Loucy (cell line): ENCODE measurements at regions not wholly inside any gene's neighbourhood (a gene's known extent, or its start where the extent isn't known, plus 50 kb on each side); places are given as distances from the start of the nearest gene placed in this dataset.

Experiments used
- H2AFZ ChIP-seq: fragments of 200-600 bp; sonication (generic); 2 replicates; pipeline ENCODE4 v1.6.0; 2016; ENCODE audit warnings: antibody characterized with exemption, mild to moderate bottlenecking, low read length, moderate library complexity
- H3F3A ChIP-seq: fragments of 200-600 bp; 2 replicates; pipeline ENCODE4 v1.6.0; 2016; ENCODE audit warnings: antibody characterized with exemption, low read depth, mild to moderate bottlenecking
- H3K27me3 ChIP-seq: fragments of 200-600 bp; sonication (generic); 2 replicates; pipeline ENCODE4 v1.6.1; 2014; ENCODE audit warnings: low read length, mild to moderate bottlenecking; ENCODE audit not compliant: insufficient read depth, poor library complexity, severe bottlenecking
- H3K36me3 ChIP-seq: fragments of 200-600 bp; sonication (generic); 2 replicates; pipeline ENCODE4 v1.6.1; 2016; ENCODE audit warnings: low read length; ENCODE audit not compliant: insufficient read depth
- H3K4me1 ChIP-seq: fragments of 200-600 bp; sonication (generic); 2 replicates; pipeline ENCODE4 v1.5.1; 2014; ENCODE audit warnings: low read length, mild to moderate bottlenecking; ENCODE audit not compliant: insufficient read depth, poor library complexity, severe bottlenecking
- H3K4me2 ChIP-seq: fragments of 200-600 bp; sonication (generic); 2 replicates; pipeline ENCODE4 v1.6.0; 2014; ENCODE audit warnings: antibody characterized with exemption, low read length, low read depth, mild to moderate bottlenecking; ENCODE audit not compliant: poor library complexity, severe bottlenecking
- H3K4me3 ChIP-seq: fragments of 200-600 bp; sonication (generic); 2 replicates; pipeline ENCODE4 v1.5.1; 2014; ENCODE audit warnings: low read length, mild to moderate bottlenecking, mixed read lengths; ENCODE audit not compliant: poor library complexity, severe bottlenecking
- H3K79me2 ChIP-seq: fragments of 200-600 bp; sonication (generic); 2 replicates; pipeline ENCODE4 v1.6.1; 2014; ENCODE audit warnings: low read length; ENCODE audit not compliant: insufficient read depth
- H3K9ac ChIP-seq: fragments of 200-600 bp; sonication (generic); 2 replicates; pipeline ENCODE4 v1.6.0; 2014; ENCODE audit warnings: mild to moderate bottlenecking, low read depth, low read length, moderate library complexity; ENCODE audit not compliant: poor library complexity, severe bottlenecking
- H3K9me2 ChIP-seq: fragments of 200-600 bp; sonication (generic); replicated peaks from 2 replicates; pipeline ENCODE4 v1.6.1; 2016; ENCODE audit warnings: low read depth, low read length, mixed read lengths
- H3K9me3 ChIP-seq: fragments of 200-600 bp; sonication (generic); 2 replicates; pipeline ENCODE4 v1.6.1; 2014; ENCODE audit warnings: mild to moderate bottlenecking, antibody characterized with exemption, low read length, low read depth; ENCODE audit not compliant: insufficient read depth
- H4K20me1 ChIP-seq: fragments of 200-600 bp; sonication (generic); 2 replicates; pipeline ENCODE4 v1.6.0; 2014; ENCODE audit warnings: antibody characterized with exemption, low read length, mild to moderate bottlenecking; ENCODE audit not compliant: insufficient read depth, poor library complexity, severe bottlenecking
- EZH2phosphoT487 ChIP-seq: fragments of 200-600 bp; IDR thresholded peaks from 2 replicates; pipeline ENCODE4 v1.6.1; 2018; ENCODE audit warnings: antibody characterized with exemption, mild to moderate bottlenecking, moderate library complexity, borderline replicate concordance
- TF ChIP-seq, protein P1 (sequence below): fragments of 200-600 bp; sonication (generic); conservative IDR thresholded peaks from 2 replicates; pipeline ENCODE4 v1.5.1; 2014; ENCODE audit warnings: mild to moderate bottlenecking, antibody characterized with exemption, low read length

DNA sequence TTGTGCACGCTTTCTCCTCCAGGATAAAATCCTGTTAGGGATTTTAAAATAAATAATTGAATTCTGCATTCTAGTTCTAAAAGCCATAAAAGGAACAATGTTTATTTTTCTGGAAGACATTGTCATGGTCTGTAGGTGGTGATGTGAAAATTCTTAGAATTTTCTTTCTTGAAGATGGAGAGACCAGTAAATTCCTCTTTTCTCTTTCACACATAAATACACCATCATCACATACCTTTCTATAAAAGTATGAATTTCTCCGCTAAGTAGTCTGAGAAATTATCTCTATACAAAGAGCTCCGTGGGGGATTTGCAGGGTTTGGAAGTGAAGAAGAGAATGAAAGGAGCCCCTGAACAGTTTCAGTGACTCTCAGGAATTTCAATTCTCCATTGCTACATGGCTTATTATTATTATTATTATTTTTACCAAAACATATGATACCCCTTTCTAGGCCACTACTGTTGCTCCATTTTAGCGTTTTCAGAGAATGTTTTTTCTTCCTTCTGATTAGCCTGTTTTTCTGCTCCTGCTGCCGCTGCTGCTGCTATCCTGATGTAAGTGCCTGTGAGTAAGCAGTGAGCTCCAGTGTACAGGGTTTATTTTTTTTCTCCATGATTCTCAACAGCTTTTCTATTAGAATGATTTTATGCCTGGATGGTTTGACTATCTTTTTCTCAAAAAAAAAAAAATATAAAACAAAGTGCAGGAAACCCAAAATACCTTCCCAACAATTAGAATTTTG, 145.8 kb downstream of the SAMD5 start:
- Histone ChIP-seq H3K9ac (no peak overlapping the region), H3K4me2 (no peak overlapping the region)
- TF ChIP-seq EZH2phosphoT487: no peak
- TF ChIP-seq, protein P1, sequence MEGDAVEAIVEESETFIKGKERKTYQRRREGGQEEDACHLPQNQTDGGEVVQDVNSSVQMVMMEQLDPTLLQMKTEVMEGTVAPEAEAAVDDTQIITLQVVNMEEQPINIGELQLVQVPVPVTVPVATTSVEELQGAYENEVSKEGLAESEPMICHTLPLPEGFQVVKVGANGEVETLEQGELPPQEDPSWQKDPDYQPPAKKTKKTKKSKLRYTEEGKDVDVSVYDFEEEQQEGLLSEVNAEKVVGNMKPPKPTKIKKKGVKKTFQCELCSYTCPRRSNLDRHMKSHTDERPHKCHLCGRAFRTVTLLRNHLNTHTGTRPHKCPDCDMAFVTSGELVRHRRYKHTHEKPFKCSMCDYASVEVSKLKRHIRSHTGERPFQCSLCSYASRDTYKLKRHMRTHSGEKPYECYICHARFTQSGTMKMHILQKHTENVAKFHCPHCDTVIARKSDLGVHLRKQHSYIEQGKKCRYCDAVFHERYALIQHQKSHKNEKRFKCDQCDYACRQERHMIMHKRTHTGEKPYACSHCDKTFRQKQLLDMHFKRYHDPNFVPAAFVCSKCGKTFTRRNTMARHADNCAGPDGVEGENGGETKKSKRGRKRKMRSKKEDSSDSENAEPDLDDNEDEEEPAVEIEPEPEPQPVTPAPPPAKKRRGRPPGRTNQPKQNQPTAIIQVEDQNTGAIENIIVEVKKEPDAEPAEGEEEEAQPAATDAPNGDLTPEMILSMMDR: no peak

DNA sequence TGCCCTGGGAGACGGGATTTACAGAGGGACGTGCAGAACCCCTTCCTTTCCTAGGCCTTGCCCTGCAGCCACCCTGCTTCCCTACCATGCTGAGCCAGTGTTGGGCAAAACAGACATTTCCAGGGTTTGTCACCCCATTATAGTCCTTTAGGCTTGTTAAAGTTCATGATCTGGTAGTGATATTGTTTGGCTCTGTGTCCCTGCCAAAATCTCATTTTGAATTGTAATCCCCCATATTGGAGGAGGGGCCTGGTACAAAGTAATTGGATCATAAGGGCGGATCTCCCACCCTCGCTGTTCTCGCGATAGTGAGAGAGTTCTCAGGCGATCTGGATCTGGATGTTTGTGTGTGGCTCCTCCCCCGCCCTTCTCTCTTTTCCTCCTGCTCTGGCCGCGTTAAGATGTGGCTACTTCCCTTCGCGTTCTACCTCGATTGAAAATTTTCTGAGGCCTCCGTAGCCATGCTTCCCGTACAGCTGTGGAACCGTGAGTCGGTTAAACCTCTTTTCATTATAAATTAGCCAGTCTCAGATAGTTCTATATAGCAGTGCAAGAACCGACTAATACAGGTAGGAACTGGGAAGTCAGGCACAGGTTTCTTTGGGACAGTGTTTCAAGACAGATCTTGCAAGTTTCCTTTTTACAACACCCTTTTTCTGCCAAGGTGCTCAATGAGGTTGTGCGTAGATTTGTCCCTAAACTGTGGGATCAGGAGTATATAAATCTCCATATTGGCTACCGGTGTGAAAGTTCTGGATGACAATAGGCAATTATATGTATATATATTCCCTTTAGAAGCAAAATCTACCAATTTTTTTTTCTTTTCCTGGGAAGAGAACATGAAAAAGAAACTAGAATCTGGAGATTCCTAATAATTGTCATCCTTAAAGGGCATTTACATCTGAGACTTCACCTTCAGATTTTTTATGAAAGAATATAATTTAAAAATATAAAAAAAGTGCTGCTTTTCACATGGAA, 152.1 kb downstream of the SAMD5 start:
- H3K4me3 ChIP-seq: no peak overlapping the region
- no peak overlapping the region for H2AFZ ChIP-seq
- no peaks in the 10 kb centered on the region for H3K36me3 ChIP-seq
- no peaks in the 10 kb centered on the region for H3K9me3 ChIP-seq
- no peaks in the 10 kb centered on the region for H3F3A ChIP-seq
- no peaks in the 10 kb centered on the region for H3K79me2 ChIP-seq
- H3K27me3 ChIP-seq: no peaks in the 10 kb centered on the region
- no peak overlapping the region for H3K4me2 ChIP-seq
- no peaks in the 10 kb centered on the region for H4K20me1 ChIP-seq
- no peaks in the 10 kb centered on the region for H3K4me1 ChIP-seq
- TF ChIP-seq, protein P1: no peak
- H3K9ac ChIP-seq: no peak overlapping the region
- H3K9me2 ChIP-seq: no peaks in the 10 kb centered on the region

More for the DNA sequence above, 145.8 kb downstream of the SAMD5 start:
- Histone ChIP-seq H3F3A (no peaks in the 10 kb centered on the region), H3K36me3 (no peaks in the 10 kb centered on the region), H3K4me3 (no peak overlapping the region), H2AFZ (no peak overlapping the region), H3K9me2 (no peaks in the 10 kb centered on the region), H3K9me3 (no peaks in the 10 kb centered on the region), H3K4me1 (no peaks in the 10 kb centered on the region), H3K27me3 (no peaks in the 10 kb centered on the region), H3K79me2 (no peaks in the 10 kb centered on the region), H4K20me1 (no peaks in the 10 kb centered on the region)

DNA sequence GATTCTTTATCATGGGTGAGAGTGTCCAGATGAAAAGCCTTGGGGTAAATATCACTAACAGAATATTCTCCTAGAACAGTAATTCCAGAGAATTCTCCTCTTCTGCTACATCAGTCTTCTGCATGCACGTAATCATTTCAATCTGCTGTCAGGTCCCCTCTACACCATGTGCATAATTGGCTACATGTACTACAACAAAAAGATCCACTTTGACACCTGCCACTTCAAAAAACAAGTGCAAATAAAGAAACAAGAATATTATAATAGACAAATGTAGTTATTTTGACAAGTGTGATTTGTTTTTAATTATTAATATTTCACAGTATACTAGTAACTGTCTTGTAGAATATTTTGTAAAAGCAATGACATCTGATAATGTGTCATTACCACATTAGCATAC, 154.2 kb downstream of the SAMD5 start:
- no peak overlapping the region for H3K9ac ChIP-seq
- H3F3A ChIP-seq: no peaks in the 10 kb centered on the region
- H3K79me2 ChIP-seq: no peaks in the 10 kb centered on the region
- H3K9me2 ChIP-seq: no peaks in the 10 kb centered on the region
- H3K27me3 ChIP-seq: no peaks in the 10 kb centered on the region
- H3K9me3 ChIP-seq: no peaks in the 10 kb centered on the region
- H4K20me1 ChIP-seq: no peaks in the 10 kb centered on the region
- no peak overlapping the region for H2AFZ ChIP-seq
- H3K36me3 ChIP-seq: no peaks in the 10 kb centered on the region
- no peak overlapping the region for H3K4me2 ChIP-seq
- H3K4me1 ChIP-seq: no peaks in the 10 kb centered on the region
- H3K4me3 ChIP-seq: no peak overlapping the region
- TF ChIP-seq, protein P1: no peak
- no peak for TF ChIP-seq EZH2phosphoT487
